ENCODE measurements at regions not wholly inside any gene's neighbourhood (a gene's known extent, or its start where the extent isn't known, plus 50 kb on each side); places are given as distances from the start of the nearest gene placed in this dataset.

- Histone ChIP-seq H3K9me3 (ENCODE audit: insufficient read depth, low read depth, low read length) (peaks cover 2% of the 10 kb centered on the region), H3K4me1 (ENCODE audit: insufficient read depth, low read length) (no peaks in the 10 kb centered on the region), H2AFZ (ENCODE audit: low read depth, low read length) (no peak overlapping the region), H3K4me2 (ENCODE audit: low read length) (no peak overlapping the region), H3K36me3 (ENCODE audit: insufficient read depth, low read length) (no peaks in the 10 kb centered on the region), H3K4me3 (ENCODE audit: insufficient read depth, low read depth, low read length) (no peak overlapping the region), H3K27me3 (ENCODE audit: insufficient read depth, low read length) (no peaks in the 10 kb centered on the region), H3K79me2 (ENCODE audit: insufficient read depth, low read length) (no peaks in the 10 kb centered on the region), H3K9ac (ENCODE audit: low read length) (no peak overlapping the region), H4K20me1 (ENCODE audit: insufficient read depth, low read length) (no peaks in the 10 kb centered on the region), H3K27ac (ENCODE audit: low read depth, low read length) (no peak overlapping the region)
- TF ChIP-seq CTCF (IDR thresholded peaks at IDR 0.05; ENCODE audit: insufficient read depth, low read depth, low read length) = no peak
- no peak for TF ChIP-seq EZH2 (IDR thresholded peaks at IDR 0.05; ENCODE audit: insufficient read depth, low read length)
- Mint-ChIP-seq H3K27me3 (ENCODE audit: low read depth, unreplicated experiment) (no peaks in the 10 kb centered on the region), H3K36me3 (ENCODE audit: low read depth, unreplicated experiment) (no peaks in the 10 kb centered on the region), H3K9me3 (ENCODE audit: unreplicated experiment) (no peaks in the 10 kb centered on the region), H3K4me1 (ENCODE audit: low read depth, unreplicated experiment) (no peaks in the 10 kb centered on the region), H3K27ac (ENCODE audit: unreplicated experiment) (no peak overlapping the region), H3K4me3 (ENCODE audit: unreplicated experiment) (no peak overlapping the region)
- no peak for FAIRE-seq
- no peak for DNase-seq (ENCODE audit: low read depth)
Measured at GRCh38 chr9:26604076-26604662, 288.4 kb downstream of the CAAP1 start.

- no peaks in the 10 kb centered on the region for H3K4me1 Mint-ChIP-seq (ENCODE audit: low read depth, unreplicated experiment)
- no peak overlapping the region for H3K9ac ChIP-seq (ENCODE audit: low read length)
- FAIRE-seq (no peak), DNase-seq (ENCODE audit: low read depth) (no peak)
- no peaks in the 10 kb centered on the region for H3K79me2 ChIP-seq (ENCODE audit: insufficient read depth, low read length)
- TF ChIP-seq CTCF (IDR thresholded peaks at IDR 0.05; ENCODE audit: insufficient read depth, low read depth, low read length) (no peak), EZH2 (IDR thresholded peaks at IDR 0.05; ENCODE audit: insufficient read depth, low read length) (no peak)
- H3K27me3 Mint-ChIP-seq (ENCODE audit: low read depth, unreplicated experiment) = no peaks in the 10 kb centered on the region
- H3K4me2 ChIP-seq (ENCODE audit: low read length) = no peak overlapping the region
- H4K20me1 ChIP-seq (ENCODE audit: insufficient read depth, low read length) = no peaks in the 10 kb centered on the region
- no peak overlapping the region for H2AFZ ChIP-seq (ENCODE audit: low read depth, low read length)
- no peaks in the 10 kb centered on the region for H3K4me1 ChIP-seq (ENCODE audit: insufficient read depth, low read length)
- no peak overlapping the region for H3K4me3 ChIP-seq (ENCODE audit: insufficient read depth, low read depth, low read length)
- no peak overlapping the region for H3K27ac ChIP-seq (ENCODE audit: low read depth, low read length)
- no peaks in the 10 kb centered on the region for H3K27me3 ChIP-seq (ENCODE audit: insufficient read depth, low read length)
- H3K9me3 Mint-ChIP-seq (ENCODE audit: unreplicated experiment) = no peaks in the 10 kb centered on the region
- no peak overlapping the region for H3K27ac Mint-ChIP-seq (ENCODE audit: unreplicated experiment)
- no peak overlapping the region for H3K4me3 Mint-ChIP-seq (ENCODE audit: unreplicated experiment)
- H3K36me3 ChIP-seq (ENCODE audit: insufficient read depth, low read length) = no peaks in the 10 kb centered on the region
- peaks cover 2% of the 10 kb centered on the region for H3K9me3 ChIP-seq (ENCODE audit: insufficient read depth, low read depth, low read length)
- no peaks in the 10 kb centered on the region for H3K36me3 Mint-ChIP-seq (ENCODE audit: low read depth, unreplicated experiment)
Measured at GRCh38 chr9:26603617-26604016, 289.0 kb downstream of the CAAP1 start.

GRCh38 chr9:26597542-26598149 lies 295.0 kb downstream of the CAAP1 start:
- no peaks in the 10 kb centered on the region for H4K20me1 ChIP-seq (ENCODE audit: insufficient read depth, low read length)
- no peak overlapping the region for H3K4me3 ChIP-seq (ENCODE audit: insufficient read depth, low read depth, low read length)
- TF ChIP-seq CTCF (IDR thresholded peaks at IDR 0.05; ENCODE audit: insufficient read depth, low read depth, low read length) = no peak
- TF ChIP-seq EZH2 (IDR thresholded peaks at IDR 0.05; ENCODE audit: insufficient read depth, low read length) = no peak
- Mint-ChIP-seq H3K27me3 (ENCODE audit: low read depth, unreplicated experiment) (no peaks in the 10 kb centered on the region), H3K4me3 (ENCODE audit: unreplicated experiment) (no peak overlapping the region), H3K27ac (ENCODE audit: unreplicated experiment) (no peak overlapping the region), H3K9me3 (ENCODE audit: unreplicated experiment) (no peaks in the 10 kb centered on the region), H3K4me1 (ENCODE audit: low read depth, unreplicated experiment) (no peaks in the 10 kb centered on the region), H3K36me3 (ENCODE audit: low read depth, unreplicated experiment) (no peaks in the 10 kb centered on the region)
- no peak overlapping the region for H3K4me2 ChIP-seq (ENCODE audit: low read length)
- H3K9ac ChIP-seq (ENCODE audit: low read length) = no peak overlapping the region
- FAIRE-seq (no peak), DNase-seq (ENCODE audit: low read depth) (no peak)
- no peak overlapping the region for H3K27ac ChIP-seq (ENCODE audit: low read depth, low read length)
- no peaks in the 10 kb centered on the region for H3K36me3 ChIP-seq (ENCODE audit: insufficient read depth, low read length)
- H3K79me2 ChIP-seq (ENCODE audit: insufficient read depth, low read length) = no peaks in the 10 kb centered on the region
- H3K9me3 ChIP-seq (ENCODE audit: insufficient read depth, low read depth, low read length) = peaks cover 4% of the 10 kb centered on the region
- no peaks in the 10 kb centered on the region for H3K27me3 ChIP-seq (ENCODE audit: insufficient read depth, low read length)
- no peak overlapping the region for H2AFZ ChIP-seq (ENCODE audit: low read depth, low read length)
- H3K4me1 ChIP-seq (ENCODE audit: insufficient read depth, low read length) = no peaks in the 10 kb centered on the region
